H1 (cell line): ENCODE measurements at regions not wholly inside any gene's neighbourhood (a gene's known extent, or its start where the extent isn't known, plus 50 kb on each side); places are given as distances from the start of the nearest gene placed in this dataset.

Experiments used
- CEBPB ChIP-seq: IDR thresholded peaks from 2 replicates; pipeline ENCODE4 v1.6.1; 2012; ENCODE audit warnings: low read depth, low read length
- CREB1 ChIP-seq: IDR thresholded peaks from 2 replicates; pipeline ENCODE4 v1.6.1; 2012; ENCODE audit warnings: inconsistent platforms
- CTCF ChIP-seq, 3 experiments: IDR thresholded peaks; 1 replicate in 2 of 3; 2 replicates in 1 of 3; pipeline versions ENCODE4 v1.5.1 to v1.6.1; 2011; ENCODE audit warnings: low read length in 3 of 3, mild to moderate bottlenecking in 3 of 3, inconsistent platforms in 2 of 3, low read depth in 1 of 3, moderate library complexity in 1 of 3; ENCODE audit not compliant: insufficient read depth in 1 of 3; ENCODE audit errors: control extremely low read depth in 1 of 3
- EP300 ChIP-seq, 2 experiments: IDR thresholded peaks; 1 replicate in 1 of 2; 2 replicates in 1 of 2; pipeline ENCODE4 v1.6.1; 2011 to 2012; ENCODE audit warnings: low read depth in 2 of 2, low read length in 2 of 2, mild to moderate bottlenecking in 2 of 2, borderline replicate concordance in 1 of 2, inconsistent platforms in 1 of 2, moderate library complexity in 1 of 2
- EZH2 ChIP-seq: fragments of 200-600 bp; sonication (generic); IDR thresholded peaks from 2 replicates; pipeline ENCODE4 v1.7.1; 2012; ENCODE audit warnings: low read depth, mild to moderate bottlenecking, moderate library complexity, low read length, inconsistent platforms; ENCODE audit not compliant: severe bottlenecking
- KDM5A ChIP-seq: fragments of 200-600 bp; IDR thresholded peaks from 2 replicates; pipeline ENCODE4 v1.7.1; 2012; ENCODE audit warnings: mild to moderate bottlenecking, low read length, inconsistent platforms, mixed read lengths
- MAX ChIP-seq: IDR thresholded peaks from 2 replicates; pipeline ENCODE4 v1.6.1; 2012; ENCODE audit warnings: inconsistent platforms
- RAD21 ChIP-seq, 2 experiments: IDR thresholded peaks in 1 of 2; conservative IDR thresholded peaks in 1 of 2; 2 replicates each; pipeline ENCODE4 v1.6.1; 2011; ENCODE audit warnings: low read depth in 2 of 2, low read length in 2 of 2, improper control_type of control experiment in 1 of 2, inconsistent platforms in 1 of 2, mild to moderate bottlenecking in 1 of 2, moderate library complexity in 1 of 2
- SRF ChIP-seq: IDR thresholded peaks from 2 replicates; pipeline ENCODE4 v1.6.1; 2011; ENCODE audit warnings: mild to moderate bottlenecking, low read depth, low read length, moderate library complexity
- ZNF274 ChIP-seq: IDR thresholded peaks from 2 replicates; pipeline ENCODE4 v1.7.0; 2012; ENCODE audit warnings: low read length, borderline replicate concordance; ENCODE audit errors: extremely low read depth

- TF ChIP-seq CTCF (IDR thresholded peaks at IDR 0.05; ENCODE audit: control extremely low read depth in 1 of 3, insufficient read depth in 1 of 3, low read depth in 1 of 3, low read length in 3 of 3) (no peak), CEBPB (no peak), RAD21 (IDR thresholded peaks at IDR 0.05 in 1 of 2, conservative IDR thresholded peaks at IDR 0.05 in 1 of 2; ENCODE audit: low read depth in 2 of 2, low read length in 2 of 2) (no peak), MAX (no peak), SRF (no peak), ZNF274 (no peak), EP300 (IDR thresholded peaks at IDR 0.05; ENCODE audit: borderline replicate concordance in 1 of 2, low read depth in 2 of 2, low read length in 2 of 2) (no peak), KDM5A (no peak), EZH2 (no peak), CREB1 (no peak)
Observed at GRCh38 chrX:39739585-39739984, 358.2 kb downstream of the BCOR start.
